ENCODE measurements at regions not wholly inside any gene's neighbourhood (a gene's known extent, or its start where the extent isn't known, plus 50 kb on each side); places are given as distances from the start of the nearest gene placed in this dataset.

DNA sequence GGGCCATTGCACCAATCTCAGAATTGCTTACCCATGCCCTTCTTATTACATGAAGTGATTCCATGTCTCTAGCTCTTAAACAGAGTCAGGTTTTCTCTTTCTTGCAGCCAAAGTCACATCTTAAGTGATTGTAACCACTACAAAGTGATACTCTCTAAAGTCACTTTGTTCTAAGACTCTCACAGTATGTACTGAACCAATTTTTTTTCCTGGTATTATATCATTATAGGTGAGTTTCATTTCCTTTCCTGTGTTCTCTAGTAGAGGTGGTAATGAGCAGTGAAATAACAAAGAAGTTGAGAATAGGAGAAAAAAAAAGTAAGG lies 66.3 kb upstream of the DARS1 start:
- intact Hi-C loops (cut with micrococcal nuclease; ENCODE audit: unreplicated experiment), result loop anchor here (1.0 to 10.0 kb wide), 4 partner anchors 22 to 257 kb away; partner anchors contain the start of gene DARS1
- FAIRE-seq (no peak), ATAC-seq (peak; percentile 45), DNase-seq (ENCODE audit: low read depth, low spot score) (no peak)
- Histone ChIP-seq H3K9me3 (replicated peaks; ENCODE audit: control insufficient read depth, insufficient read depth, low read length) (no peaks in the 10 kb centered on the region; the same call in 2 of the 3 replicates), H3K9ac (ENCODE audit: control insufficient read depth, insufficient read depth, low read length) (no peak overlapping the region), H3K4me3 (no peak overlapping the region), H3K79me2 (ENCODE audit: control insufficient read depth, insufficient read depth, low read length) (no peaks in the 10 kb centered on the region), H3K4me1 (ENCODE audit: control insufficient read depth, insufficient read depth, low read length) (peaks cover 27% of the 10 kb centered on the region), H4K20me1 (ENCODE audit: control insufficient read depth, insufficient read depth) (no peaks in the 10 kb centered on the region), H3K36me3 (ENCODE audit: control insufficient read depth in 2 of 2, insufficient read depth in 2 of 2, low read length in 1 of 2) (no peaks in the 10 kb centered on the region), H2AFZ (ENCODE audit: control insufficient read depth, low read depth, low read length) (no peak overlapping the region), H3K27me3 (replicated peaks in 1 of 2; ENCODE audit: control insufficient read depth in 2 of 2, insufficient read depth in 2 of 2, low read length in 1 of 2) (no peaks in the 10 kb centered on the region), H3K4me2 (ENCODE audit: control insufficient read depth, insufficient read depth) (peak overlapping the region; percentile 61; the same call in 1 of the 2 replicates), H3K27ac (ENCODE audit: control insufficient read depth, insufficient read depth) (peak overlapping the region; percentile 42)
- ChIA-PET RAD21 (ENCODE audit: unreplicated experiment) (interaction anchor here (0.6 to 17.6 kb wide), 29 partner anchors 7 to 330 kb away, joined by 3 to 348 read pairs (median 19); partner anchors contain the start of gene DARS1), SMC1A (ENCODE audit: uncharacterized antibody, unreplicated experiment) (interaction anchor here (0.7 to 24.6 kb wide), 24 partner anchors 9 to 329 kb away, joined by 3 to 961 read pairs (median 28); partner anchors contain the start of gene DARS1), POLR2A (interaction anchor here (0.6 to 8.4 kb wide), 13 partner anchors 9 to 202 kb away, joined by 3 to 80 read pairs (median 9); partner anchors contain the start of gene DARS1), CTCF (interaction anchor here (1.6 to 5.1 kb wide), 7 partner anchors 18 to 331 kb away, joined by 5 to 43 read pairs (median 11); no protein-coding TSS in a partner anchor)
- no TSS peak for BruUV-seq (replicated peaks)
- in situ Hi-C loops (cut with MboI), result no loop called here
- TF ChIP-seq MYB (IDR thresholded peaks at IDR 0.05; ENCODE audit: borderline replicate concordance, low read depth, low read length) (no peak), ZBED1 (IDR thresholded peaks at IDR 0.05; ENCODE audit: borderline replicate concordance) (peak; percentile 20; the same call in 1 of the 2 replicates), MTA3 (IDR thresholded peaks at IDR 0.05; ENCODE audit: borderline replicate concordance, low read length) (no peak), IKZF2 (IDR thresholded peaks at IDR 0.05) (peak in 1 of 2 experiments; percentile 37; a peak in 2 of 4 replicates), EGR1 (IDR thresholded peaks at IDR 0.05; ENCODE audit: borderline replicate concordance in 1 of 2, low read depth in 2 of 2, low read length in 2 of 2) (no peak), NFIC (IDR thresholded peaks at IDR 0.05; ENCODE audit: low read depth, low read length) (peak; percentile 20; the same call in 1 of the 2 replicates), NR2C1 (IDR thresholded peaks at IDR 0.05) (no peak), EP300 (IDR thresholded peaks at IDR 0.05; ENCODE audit: borderline replicate concordance in 1 of 2, control insufficient read depth in 1 of 2, low read depth in 2 of 2, low read length in 2 of 2) (peak in 1 of 2 experiments; percentile 52; a peak in 1 of 4 replicates), NFYB (IDR thresholded peaks at IDR 0.05; ENCODE audit: insufficient read depth, low read depth, low read length) (no peak), CHD4 (IDR thresholded peaks at IDR 0.05) (no peak), ZNF207 (IDR thresholded peaks at IDR 0.05; ENCODE audit: borderline replicate concordance) (no peak), BCL11A (IDR thresholded peaks at IDR 0.05; ENCODE audit: low read depth, low read length) (no peak), TCF7 (IDR thresholded peaks at IDR 0.05; ENCODE audit: borderline replicate concordance) (peak; percentile 93)
- TF ChIP-seq, protein P1, sequence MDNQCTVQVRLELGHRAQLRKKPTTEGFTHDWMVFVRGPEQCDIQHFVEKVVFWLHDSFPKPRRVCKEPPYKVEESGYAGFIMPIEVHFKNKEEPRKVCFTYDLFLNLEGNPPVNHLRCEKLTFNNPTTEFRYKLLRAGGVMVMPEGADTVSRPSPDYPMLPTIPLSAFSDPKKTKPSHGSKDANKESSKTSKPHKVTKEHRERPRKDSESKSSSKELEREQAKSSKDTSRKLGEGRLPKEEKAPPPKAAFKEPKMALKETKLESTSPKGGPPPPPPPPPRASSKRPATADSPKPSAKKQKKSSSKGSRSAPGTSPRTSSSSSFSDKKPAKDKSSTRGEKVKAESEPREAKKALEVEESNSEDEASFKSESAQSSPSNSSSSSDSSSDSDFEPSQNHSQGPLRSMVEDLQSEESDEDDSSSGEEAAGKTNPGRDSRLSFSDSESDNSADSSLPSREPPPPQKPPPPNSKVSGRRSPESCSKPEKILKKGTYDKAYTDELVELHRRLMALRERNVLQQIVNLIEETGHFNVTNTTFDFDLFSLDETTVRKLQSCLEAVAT (IDR thresholded peaks at IDR 0.05), result 0 out of 2 replicates have a peak, but pooled peaks have one; percentile 13
- TF ChIP-seq, protein P2, sequence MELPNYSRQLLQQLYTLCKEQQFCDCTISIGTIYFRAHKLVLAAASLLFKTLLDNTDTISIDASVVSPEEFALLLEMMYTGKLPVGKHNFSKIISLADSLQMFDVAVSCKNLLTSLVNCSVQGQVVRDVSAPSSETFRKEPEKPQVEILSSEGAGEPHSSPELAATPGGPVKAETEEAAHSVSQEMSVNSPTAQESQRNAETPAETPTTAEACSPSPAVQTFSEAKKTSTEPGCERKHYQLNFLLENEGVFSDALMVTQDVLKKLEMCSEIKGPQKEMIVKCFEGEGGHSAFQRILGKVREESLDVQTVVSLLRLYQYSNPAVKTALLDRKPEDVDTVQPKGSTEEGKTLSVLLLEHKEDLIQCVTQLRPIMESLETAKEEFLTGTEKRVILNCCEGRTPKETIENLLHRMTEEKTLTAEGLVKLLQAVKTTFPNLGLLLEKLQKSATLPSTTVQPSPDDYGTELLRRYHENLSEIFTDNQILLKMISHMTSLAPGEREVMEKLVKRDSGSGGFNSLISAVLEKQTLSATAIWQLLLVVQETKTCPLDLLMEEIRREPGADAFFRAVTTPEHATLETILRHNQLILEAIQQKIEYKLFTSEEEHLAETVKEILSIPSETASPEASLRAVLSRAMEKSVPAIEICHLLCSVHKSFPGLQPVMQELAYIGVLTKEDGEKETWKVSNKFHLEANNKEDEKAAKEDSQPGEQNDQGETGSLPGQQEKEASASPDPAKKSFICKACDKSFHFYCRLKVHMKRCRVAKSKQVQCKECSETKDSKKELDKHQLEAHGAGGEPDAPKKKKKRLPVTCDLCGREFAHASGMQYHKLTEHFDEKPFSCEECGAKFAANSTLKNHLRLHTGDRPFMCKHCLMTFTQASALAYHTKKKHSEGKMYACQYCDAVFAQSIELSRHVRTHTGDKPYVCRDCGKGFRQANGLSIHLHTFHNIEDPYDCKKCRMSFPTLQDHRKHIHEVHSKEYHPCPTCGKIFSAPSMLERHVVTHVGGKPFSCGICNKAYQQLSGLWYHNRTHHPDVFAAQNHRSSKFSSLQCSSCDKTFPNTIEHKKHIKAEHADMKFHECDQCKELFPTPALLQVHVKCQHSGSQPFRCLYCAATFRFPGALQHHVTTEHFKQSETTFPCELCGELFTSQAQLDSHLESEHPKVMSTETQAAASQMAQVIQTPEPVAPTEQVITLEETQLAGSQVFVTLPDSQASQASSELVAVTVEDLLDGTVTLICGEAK (IDR thresholded peaks at IDR 0.05; ENCODE audit: borderline replicate concordance), result no peak
- TF ChIP-seq, protein P3, sequence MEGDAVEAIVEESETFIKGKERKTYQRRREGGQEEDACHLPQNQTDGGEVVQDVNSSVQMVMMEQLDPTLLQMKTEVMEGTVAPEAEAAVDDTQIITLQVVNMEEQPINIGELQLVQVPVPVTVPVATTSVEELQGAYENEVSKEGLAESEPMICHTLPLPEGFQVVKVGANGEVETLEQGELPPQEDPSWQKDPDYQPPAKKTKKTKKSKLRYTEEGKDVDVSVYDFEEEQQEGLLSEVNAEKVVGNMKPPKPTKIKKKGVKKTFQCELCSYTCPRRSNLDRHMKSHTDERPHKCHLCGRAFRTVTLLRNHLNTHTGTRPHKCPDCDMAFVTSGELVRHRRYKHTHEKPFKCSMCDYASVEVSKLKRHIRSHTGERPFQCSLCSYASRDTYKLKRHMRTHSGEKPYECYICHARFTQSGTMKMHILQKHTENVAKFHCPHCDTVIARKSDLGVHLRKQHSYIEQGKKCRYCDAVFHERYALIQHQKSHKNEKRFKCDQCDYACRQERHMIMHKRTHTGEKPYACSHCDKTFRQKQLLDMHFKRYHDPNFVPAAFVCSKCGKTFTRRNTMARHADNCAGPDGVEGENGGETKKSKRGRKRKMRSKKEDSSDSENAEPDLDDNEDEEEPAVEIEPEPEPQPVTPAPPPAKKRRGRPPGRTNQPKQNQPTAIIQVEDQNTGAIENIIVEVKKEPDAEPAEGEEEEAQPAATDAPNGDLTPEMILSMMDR (IDR thresholded peaks at IDR 0.05 in 2 of 3, conservative IDR thresholded peaks at IDR 0.05 in 1 of 3; ENCODE audit: control insufficient read depth in 2 of 3, extremely low read depth in 1 of 3, insufficient read depth in 1 of 3, low read depth in 3 of 3, low read length in 3 of 3), result no peak
